K562 (cell line): ENCODE measurements at regions not wholly inside any gene's neighbourhood (a gene's known extent, or its start where the extent isn't known, plus 50 kb on each side); places are given as distances from the start of the nearest gene placed in this dataset.

Source experiments
- ATAC-seq: fragments of 200-7000 bp; cut with Tn5 transposase; 3 replicates; pipeline ENCODE4 v1.9.1; 2020; ENCODE audit warnings: moderate library complexity
- BruUV-seq: library from RNA; stranded (reverse); fragments of 400-500 nt; replicated peaks from 2 replicates; lab custom pipeline; 2021; lab: Mats Ljungman, UMichigan
- CTCF ChIA-PET: fragments of 300-600 bp; formaldehyde crosslinking; extraction: SDS; loops from one replicate; lab custom pipeline; 2021; ENCODE audit warnings: low intra/inter-chr PET ratio; lab: Yijun Ruan, JAX
- POLR2A ChIA-PET: fragments of 300-600, 350-650 bp; sonication (Branson Sonifier 250); formaldehyde crosslinking; extraction: SDS; loops from one replicate; lab custom pipeline; 2021; ENCODE audit warnings: antibody characterized with exemption, inconsistent platforms; lab: Yijun Ruan, JAX
- DNase-seq, 4 experiments: peaks; one replicate each; pipeline versions ENCODE4 v3.0.0 to v3.0.0-alpha.2; 2011 to 2018; ENCODE audit warnings: low spot score in 3 of 4, mixed read lengths in 3 of 4; ENCODE audit errors: extremely low read depth in 1 of 4
- FAIRE-seq: peaks from 2 replicates; lab custom pipeline; 2011; peaks lifted over from hg19 to GRCh38; lab: Jason Lieb, UNC
- H2AFZ ChIP-seq: 2 replicates; pipeline ENCODE4 v1.6.0; 2011; ENCODE audit warnings: low read depth, low read length, control low read depth, inconsistent platforms
- H3K27ac ChIP-seq: fragments of 200-600 bp; 3 replicates; pipeline ENCODE4 v1.8.0; 2011; ENCODE audit warnings: low read depth, mild to moderate bottlenecking, control low read depth, inconsistent platforms, low read length, moderate library complexity, mixed read lengths; ENCODE audit errors: extremely low read depth
- H3K27me3 ChIP-seq, 2 experiments: fragments of 300-600 bp in 1 of 2; 2 replicates in 1 of 2; 3 replicates in 1 of 2; pipeline versions ENCODE4 v1.6.0 to v1.8.0; 2011; ENCODE audit warnings: inconsistent platforms in 2 of 2, low read length in 2 of 2, mild to moderate bottlenecking in 1 of 2, mixed read lengths in 1 of 2, moderate library complexity in 1 of 2; ENCODE audit not compliant: control insufficient read depth in 2 of 2, insufficient read depth in 2 of 2
- H3K36me3 ChIP-seq: fragments of 300-600 bp; 3 replicates; pipeline ENCODE4 v1.8.0; 2011; ENCODE audit warnings: mild to moderate bottlenecking, low read length, inconsistent platforms; ENCODE audit not compliant: control insufficient read depth, insufficient read depth
- H3K4me1 ChIP-seq, 2 experiments: fragments of 200-600 bp in 1 of 2; replicated peaks in 1 of 2; 2 replicates in 1 of 2; 3 replicates in 1 of 2; pipeline versions ENCODE4 v1.5.1 to v1.8.0; 2011; ENCODE audit warnings: inconsistent platforms in 2 of 2, low read length in 2 of 2, mild to moderate bottlenecking in 1 of 2, mixed read lengths in 1 of 2, moderate library complexity in 1 of 2; ENCODE audit not compliant: control insufficient read depth in 2 of 2, insufficient read depth in 2 of 2
- H3K4me2 ChIP-seq: 2 replicates; pipeline ENCODE4 v1.6.1; 2011; ENCODE audit warnings: low read length, control low read depth, inconsistent platforms, mixed read lengths; ENCODE audit not compliant: insufficient read depth
- H3K4me3 ChIP-seq: fragments of 200-600 bp; sonication (generic), shearing (Covaris generic); 2 replicates; pipeline ENCODE4 v1.5.1; 2016; ENCODE audit warnings: control low read depth, inconsistent platforms
- H3K79me2 ChIP-seq: fragments of 200-600 bp; 3 replicates; pipeline ENCODE4 v1.8.0; 2011; ENCODE audit warnings: low read length, inconsistent platforms; ENCODE audit not compliant: control insufficient read depth, insufficient read depth
- H3K9ac ChIP-seq, 2 experiments: 2 replicates each; pipeline versions ENCODE4 v1.6.0 to v1.6.1; 2011; ENCODE audit warnings: low read depth in 2 of 2, low read length in 2 of 2, control low read depth in 1 of 2, inconsistent platforms in 1 of 2, mild to moderate bottlenecking in 1 of 2, mixed read lengths in 1 of 2; ENCODE audit not compliant: insufficient read depth in 1 of 2
- H3K9me1 ChIP-seq: one replicate; pipeline ENCODE4 v1.6.0; 2011; ENCODE audit warnings: inconsistent platforms, mild to moderate bottlenecking, low read length, moderate library complexity; ENCODE audit not compliant: control insufficient read depth, insufficient read depth
- H3K9me3 ChIP-seq: replicated peaks from 2 replicates; pipeline ENCODE4 v1.5.1; 2011; ENCODE audit warnings: low read depth, low read length, inconsistent platforms; ENCODE audit not compliant: control insufficient read depth, insufficient read depth
- H4K20me1 ChIP-seq: replicated peaks from 2 replicates; pipeline ENCODE4 v1.6.1; 2011; ENCODE audit warnings: low read length, inconsistent platforms, mixed read lengths; ENCODE audit not compliant: control insufficient read depth, insufficient read depth
- ATF3 ChIP-seq, 2 experiments: fragments of 450-650 bp in 1 of 2; sonication (generic) in 1 of 2; formaldehyde crosslinking in 1 of 2; IDR thresholded peaks in 1 of 2; conservative IDR thresholded peaks in 1 of 2; 2 replicates each; pipeline versions ENCODE4 v1.6.1 to v1.8.1; 2016 to 2023; ENCODE audit warnings: mild to moderate bottlenecking in 2 of 2, moderate library complexity in 2 of 2, inconsistent platforms in 1 of 2, missing genetic modification reagents in 1 of 2
- ATF7 ChIP-seq: fragments of 450-650 bp; IDR thresholded peaks from 2 replicates; pipeline ENCODE4 v1.7.1; 2014; ENCODE audit warnings: mild to moderate bottlenecking, moderate library complexity
- CHD1 ChIP-seq: fragments of 200-600 bp; sonication (generic); IDR thresholded peaks from one replicate; pipeline ENCODE4 v1.6.1; 2012; ENCODE audit warnings: mild to moderate bottlenecking, moderate library complexity, low read length, inconsistent platforms
- DMBX1 ChIP-seq: fragments of 250-450 bp; sonication (Bioruptor Pico); IDR thresholded peaks from 2 replicates; pipeline ENCODE4 v1.8.0; 2022; ENCODE audit warnings: inconsistent platforms, mild to moderate bottlenecking, moderate library complexity, borderline replicate concordance
- FUS ChIP-seq: fragments of 200-400 bp; formaldehyde crosslinking; optimal IDR thresholded peaks from 2 replicates; pipeline ENCODE3; 2017; ENCODE audit warnings: low read depth, low read length
- GABPA ChIP-seq: fragments of 200-800 bp; sonication (Bioruptor generic); conservative IDR thresholded peaks from 2 replicates; pipeline ENCODE4 v1.6.1; 2016; ENCODE audit warnings: low read depth, missing genetic modification characterization, missing compliant biosample characterization
- POLR2AphosphoS2 ChIP-seq: IDR thresholded peaks from 2 replicates; pipeline ENCODE4 v1.6.1; 2012; ENCODE audit warnings: low read length, improper control_type of control experiment
- RBM34 ChIP-seq: fragments of 200-400 bp; formaldehyde crosslinking; IDR thresholded peaks from 2 replicates; pipeline ENCODE4 v1.6.1; 2018; ENCODE audit warnings: low read length, borderline replicate concordance; ENCODE audit not compliant: insufficient read depth
- RNF2 ChIP-seq: sonication (generic); IDR thresholded peaks from 2 replicates; pipeline ENCODE4 v1.6.1; 2016
- SMAD4 ChIP-seq: fragments of 250-450 bp; sonication (Bioruptor Pico); conservative IDR thresholded peaks from 2 replicates; pipeline ENCODE4 v1.8.0; 2021; ENCODE audit warnings: inconsistent platforms, mild to moderate bottlenecking, moderate library complexity
- TFAM ChIP-seq: fragments of 250-450 bp; sonication (Bioruptor Pico); conservative IDR thresholded peaks from 2 replicates; pipeline ENCODE4 v1.5.0; 2021; ENCODE audit warnings: mild to moderate bottlenecking, moderate library complexity
- THAP12 ChIP-seq: fragments of 250-450 bp; sonication (Bioruptor Pico); IDR thresholded peaks from 2 replicates; pipeline ENCODE4 v1.9.0; 2021; ENCODE audit warnings: mild to moderate bottlenecking, inconsistent platforms
- TSC22D4 ChIP-seq: fragments of 450-650 bp; IDR thresholded peaks from 2 replicates; pipeline ENCODE4 v1.6.1; 2016; ENCODE audit warnings: missing genetic modification characterization, missing biosample characterization, control low read depth
- ZNF184 ChIP-seq: sonication (generic); formaldehyde crosslinking; IDR thresholded peaks from 2 replicates; pipeline ENCODE4 v1.5.0; 2020; ENCODE audit warnings: missing genetic modification reagents
- ZNF239 ChIP-seq: fragments of 250-450 bp; sonication (Bioruptor Pico); IDR thresholded peaks from 2 replicates; pipeline ENCODE4 v1.4.0; 2020; ENCODE audit warnings: mild to moderate bottlenecking
- ZNF589 ChIP-seq: fragments of 200-800 bp; sonication (Bioruptor generic); IDR thresholded peaks from 2 replicates; pipeline ENCODE4 v1.6.1; 2016; ENCODE audit warnings: low read depth, missing genetic modification characterization, missing compliant biosample characterization
- ZNF778 ChIP-seq: fragments of 450-650 bp; formaldehyde crosslinking; IDR thresholded peaks from 2 replicates; pipeline ENCODE4 v1.4.0; 2020; ENCODE audit warnings: mild to moderate bottlenecking, moderate library complexity
- WGBS: fragments of 100-300 bp; shearing (Covaris generic); methylation state at CpG from one replicate; pipeline ENCODE4 v1.1.6; 2016; ENCODE audit warnings: low coverage, mixed read lengths; ENCODE audit not compliant: insufficient coverage; ENCODE audit errors: missing lambda C conversion rate; 5-methylcytosine and 5-hydroxymethylcytosine counted together
- in situ Hi-C: fragments of 300-500 bp; cut with MboI; formaldehyde crosslinking; loops from 4 replicates; pipeline ENCODE4 v1.15.0; 2018; ENCODE audit warnings: inconsistent platforms, mixed read lengths
- intact Hi-C: fragments of 100-400 bp; cut with micrococcal nuclease; formaldehyde crosslinking; loops from 2 replicates; pipeline ENCODE4 v1.14.2; 2022

GRCh38 chr21:35217504-35218060, 168.5 kb upstream of the RUNX1 start:
- FAIRE-seq: no peak
- ChIA-PET CTCF (no interaction called here), POLR2A (interaction anchor here (2.3 to 3.4 kb wide), 2 partner anchors 12 to 328 kb away, joined by 6 to 11 read pairs; no protein-coding TSS in a partner anchor)
- H3K27me3 ChIP-seq: no peaks in the 10 kb centered on the region
- no peak overlapping the region for H3K27ac ChIP-seq
- no peak for DNase-seq
- no TSS peak for BruUV-seq
- WGBS: 16% methylated on average over 1 of the region's 1 CpG
- no peaks in the 10 kb centered on the region for H3K36me3 ChIP-seq
- intact Hi-C loops: no loop called here
- H3K4me3 ChIP-seq: no peak overlapping the region
- peaks cover 0 to 6% of the 10 kb centered on the region in 2 experiments; a peak in 1 of 5 replicates for H3K4me1 ChIP-seq
- H3K9ac ChIP-seq: no peak overlapping the region
- no peak overlapping the region for H2AFZ ChIP-seq
- ATAC-seq: peak; percentile 87
- H3K79me2 ChIP-seq: no peaks in the 10 kb centered on the region
- no peaks in the 10 kb centered on the region for H3K9me3 ChIP-seq
- no peak overlapping the region for H3K4me2 ChIP-seq
- no peaks in the 10 kb centered on the region for H4K20me1 ChIP-seq
- in situ Hi-C loops: no loop called here
- no peaks in the 10 kb centered on the region for H3K9me1 ChIP-seq
- TF ChIP-seq ATF7 (peak; percentile 49; the same call in 1 of the 2 replicates), SMAD4 (CRISPR knock-in tag) (peak; percentile 60; the same call in 1 of the 2 replicates), CHD1 (no peak), GABPA (0 out of 2 replicates have a peak, but pooled peaks have one; percentile 19), THAP12 (CRISPR knock-in tag) (no peak), DMBX1 (CRISPR knock-in tag) (peak; percentile 53; the same call in 1 of the 2 replicates), TSC22D4 (no peak), ZNF778 (no peak), TFAM (CRISPR knock-in tag) (no peak), ZNF589 (CRISPR knock-in tag) (peak; percentile 97), RBM34 (no peak), POLR2AphosphoS2 (no peak), ZNF239 (CRISPR knock-in tag) (no peak), RNF2 (no peak), ATF3 (IDR thresholded peaks at IDR 0.05) (peak; percentile 81), ATF3 (CRISPR knock-in tag; conservative IDR thresholded peaks at IDR 0.05) (no peak), ZNF184 (CRISPR knock-in tag) (no peak), FUS (no peak)
